Endothelial cell (in vitro differentiated cells): ENCODE measurements at regions not wholly inside any gene's neighbourhood (a gene's known extent, or its start where the extent isn't known, plus 50 kb on each side); places are given as distances from the start of the nearest gene placed in this dataset.

ENCODE experiments used
- DNase-seq: peaks from one replicate; pipeline ENCODE4 v3.0.0; 2021; ENCODE audit warnings: low spot score
- H3K27ac Mint-ChIP-seq: one replicate; pipeline ENCODE4 v1.8.0; 2021; ENCODE audit warnings: mixed read lengths, inconsistent platforms; ENCODE audit not compliant: unreplicated experiment
- H3K27me3 Mint-ChIP-seq: one replicate; pipeline ENCODE4 v1.8.0; 2021; ENCODE audit warnings: mild to moderate bottlenecking, moderate library complexity, mixed read lengths, inconsistent platforms; ENCODE audit not compliant: unreplicated experiment
- H3K36me3 Mint-ChIP-seq: one replicate; pipeline ENCODE4 v1.8.0; 2021; ENCODE audit warnings: mild to moderate bottlenecking, low read depth, mixed read lengths, inconsistent platforms; ENCODE audit not compliant: unreplicated experiment
- H3K4me1 Mint-ChIP-seq: one replicate; pipeline ENCODE4 v1.8.0; 2021; ENCODE audit warnings: mild to moderate bottlenecking, mixed read lengths, inconsistent platforms; ENCODE audit not compliant: unreplicated experiment
- H3K4me3 Mint-ChIP-seq: one replicate; pipeline ENCODE4 v1.8.0; 2021; ENCODE audit warnings: mild to moderate bottlenecking, mixed read lengths, inconsistent platforms; ENCODE audit not compliant: unreplicated experiment
- H3K9me3 Mint-ChIP-seq: one replicate; pipeline ENCODE4 v1.8.0; 2021; ENCODE audit warnings: mixed read lengths, inconsistent platforms; ENCODE audit not compliant: unreplicated experiment
- TF ChIP-seq, protein P1 (sequence below): fragments of 200-600 bp; sonication (generic); IDR thresholded peaks from one replicate; pipeline ENCODE4 v1.5.0; 2021; ENCODE audit warnings: antibody characterized with exemption; ENCODE audit not compliant: unreplicated experiment

GRCh38 chr2:215667585-215668377 is 231.9 kb upstream of the FN1 start:
- Mint-ChIP-seq H3K27me3 (no peaks in the 10 kb centered on the region), H3K4me3 (no peak overlapping the region), H3K27ac (no peak overlapping the region), H3K9me3 (no peaks in the 10 kb centered on the region), H3K36me3 (no peaks in the 10 kb centered on the region), H3K4me1 (peaks cover 12% of the 10 kb centered on the region)
- TF ChIP-seq, protein P1, sequence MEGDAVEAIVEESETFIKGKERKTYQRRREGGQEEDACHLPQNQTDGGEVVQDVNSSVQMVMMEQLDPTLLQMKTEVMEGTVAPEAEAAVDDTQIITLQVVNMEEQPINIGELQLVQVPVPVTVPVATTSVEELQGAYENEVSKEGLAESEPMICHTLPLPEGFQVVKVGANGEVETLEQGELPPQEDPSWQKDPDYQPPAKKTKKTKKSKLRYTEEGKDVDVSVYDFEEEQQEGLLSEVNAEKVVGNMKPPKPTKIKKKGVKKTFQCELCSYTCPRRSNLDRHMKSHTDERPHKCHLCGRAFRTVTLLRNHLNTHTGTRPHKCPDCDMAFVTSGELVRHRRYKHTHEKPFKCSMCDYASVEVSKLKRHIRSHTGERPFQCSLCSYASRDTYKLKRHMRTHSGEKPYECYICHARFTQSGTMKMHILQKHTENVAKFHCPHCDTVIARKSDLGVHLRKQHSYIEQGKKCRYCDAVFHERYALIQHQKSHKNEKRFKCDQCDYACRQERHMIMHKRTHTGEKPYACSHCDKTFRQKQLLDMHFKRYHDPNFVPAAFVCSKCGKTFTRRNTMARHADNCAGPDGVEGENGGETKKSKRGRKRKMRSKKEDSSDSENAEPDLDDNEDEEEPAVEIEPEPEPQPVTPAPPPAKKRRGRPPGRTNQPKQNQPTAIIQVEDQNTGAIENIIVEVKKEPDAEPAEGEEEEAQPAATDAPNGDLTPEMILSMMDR, result no peak
- no peak for DNase-seq

- DNase-seq, result no peak
- H3K4me1 Mint-ChIP-seq, result peaks cover 12% of the 10 kb centered on the region
- no peaks in the 10 kb centered on the region for H3K9me3 Mint-ChIP-seq
- no peak overlapping the region for H3K4me3 Mint-ChIP-seq
- no peaks in the 10 kb centered on the region for H3K36me3 Mint-ChIP-seq
- H3K27me3 Mint-ChIP-seq, result no peaks in the 10 kb centered on the region
- TF ChIP-seq, protein P1, result no peak
- H3K27ac Mint-ChIP-seq, result peak overlapping the region; percentile 50
Observed at GRCh38 chr2:215664847-215665525, 229.1 kb upstream of the FN1 start.

DNA sequence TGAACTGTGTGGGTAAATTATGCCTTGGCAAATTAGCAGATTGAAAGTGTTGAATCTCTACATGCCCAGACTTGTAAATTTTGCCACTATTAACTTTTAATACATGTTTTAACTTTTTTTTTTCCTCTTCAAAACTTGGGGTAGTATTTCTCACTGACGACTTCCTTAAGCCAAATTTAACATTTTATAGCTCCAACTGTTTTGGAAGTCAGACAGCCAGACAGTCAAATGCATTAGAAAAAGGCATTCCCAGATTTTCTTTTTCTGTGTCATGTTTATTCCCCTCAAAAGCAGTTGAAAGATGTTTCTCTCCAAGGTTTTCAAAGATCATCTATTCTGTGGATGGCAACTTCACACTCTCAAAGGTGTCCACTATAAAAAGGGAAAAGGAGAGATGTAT is 226.8 kb upstream of the FN1 start:
- DNase-seq, result no peak
- no peak overlapping the region for H3K4me3 Mint-ChIP-seq
- H3K9me3 Mint-ChIP-seq, result no peaks in the 10 kb centered on the region
- H3K4me1 Mint-ChIP-seq, result peaks cover 16% of the 10 kb centered on the region
- no peaks in the 10 kb centered on the region for H3K27me3 Mint-ChIP-seq
- TF ChIP-seq, protein P1, result no peak
- H3K27ac Mint-ChIP-seq, result no peak overlapping the region
- H3K36me3 Mint-ChIP-seq, result no peaks in the 10 kb centered on the region

DNA sequence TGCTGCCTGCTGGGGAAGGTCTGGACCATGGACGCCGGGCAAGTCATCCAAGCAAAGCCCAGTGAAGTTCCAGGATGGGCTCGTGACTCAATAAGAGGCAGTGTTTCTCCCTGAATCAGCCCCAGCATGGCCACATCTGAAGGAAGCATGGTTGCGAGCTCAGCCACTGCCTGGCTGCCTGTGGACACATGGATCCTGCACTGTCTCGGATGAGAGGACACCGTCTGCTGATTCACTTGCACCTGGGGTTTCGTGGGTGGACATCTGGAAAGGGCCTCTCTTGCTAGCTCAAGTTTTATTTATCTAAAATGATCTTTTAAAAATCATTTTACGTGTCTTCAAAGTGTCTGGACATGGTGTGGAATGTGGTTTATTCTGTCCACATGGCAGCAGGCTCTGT is 224.8 kb upstream of the FN1 start:
- no peaks in the 10 kb centered on the region for H3K36me3 Mint-ChIP-seq
- no peak overlapping the region for H3K4me3 Mint-ChIP-seq
- TF ChIP-seq, protein P1, result no peak
- H3K9me3 Mint-ChIP-seq, result no peaks in the 10 kb centered on the region
- no peak for DNase-seq
- H3K27ac Mint-ChIP-seq, result no peak overlapping the region
- peaks cover 17% of the 10 kb centered on the region for H3K4me1 Mint-ChIP-seq
- no peaks in the 10 kb centered on the region for H3K27me3 Mint-ChIP-seq

- Mint-ChIP-seq H3K4me1 (peaks cover 9% of the 10 kb centered on the region), H3K27ac (no peak overlapping the region), H3K27me3 (peaks cover 3% of the 10 kb centered on the region), H3K4me3 (no peak overlapping the region), H3K36me3 (no peaks in the 10 kb centered on the region), H3K9me3 (no peaks in the 10 kb centered on the region)
- no peak for DNase-seq
- TF ChIP-seq, protein P1, result no peak
Observed at GRCh38 chr2:215659650-215660049, 223.8 kb upstream of the FN1 start.
